ENCODE measurements at regions not wholly inside any gene's neighbourhood (a gene's known extent, or its start where the extent isn't known, plus 50 kb on each side); places are given as distances from the start of the nearest gene placed in this dataset.
"Not testable (repeated sequence)": the region's sequence is repeated elsewhere in the genome, so short reads cannot be mapped to it uniquely, and the experiment has no call there.

- WGBS, 2 donors: 81 to 90% methylated on average over 6 of the region's 6 CpGs
- H3K9me3 ChIP-seq; H3K27me3 ChIP-seq; H3K27ac ChIP-seq; H3K36me3 ChIP-seq; H3K4me3 ChIP-seq (replicated peaks in 1 of 3); DNase-seq; H3K4me1 ChIP-seq; intact Hi-C loops (cut with DNase I): not testable (repeated sequence)
These were observed 50.6 kb upstream of the ZNG1B start for GRCh38 chr2:113386780-113387433.

- WGBS, 2 donors: 79 to 86% methylated on average over 2 of the region's 2 CpGs
These were observed 57.9 kb upstream of the ZNG1B start for GRCh38 chr2:113379621-113380020.

GRCh38 chr2:113376913-113377445 is 60.5 kb upstream of the ZNG1B start:
- H3K9me3 ChIP-seq: no peaks in the 10 kb centered on the region
- TF ChIP-seq CTCF (IDR thresholded peaks at IDR 0.05): no peak
- TF ChIP-seq POLR2A (IDR thresholded peaks at IDR 0.05): no peak
- no peak overlapping the region for H3K27ac ChIP-seq
- H3K4me1 ChIP-seq: peaks cover 8 to 10% of the 10 kb centered on the region in 2 donors
- intact Hi-C loops (cut with DNase I): loop anchor here (10.0 kb wide), 2 partner anchors 172 to 242 kb away; no protein-coding TSS in a partner anchor
- no peaks in the 10 kb centered on the region for H3K27me3 ChIP-seq
- H3K4me3 ChIP-seq (replicated peaks in 1 of 3): no peak overlapping the region
- DNase-seq: no peak
- 87 to 93% methylated on average over 3 of the region's 3 CpGs for WGBS, 2 donors
- no peaks in the 10 kb centered on the region for H3K36me3 ChIP-seq

More at GRCh38 chr2:113379621-113380020, 57.9 kb upstream of the ZNG1B start:
- H3K36me3 ChIP-seq; H3K9me3 ChIP-seq; H3K27ac ChIP-seq; H3K4me3 ChIP-seq (replicated peaks in 1 of 3); H3K27me3 ChIP-seq; H3K4me1 ChIP-seq; DNase-seq: not testable (repeated sequence)
- intact Hi-C loops (cut with DNase I): loop anchor here (10.0 kb wide), 2 partner anchors 175 to 245 kb away; no protein-coding TSS in a partner anchor

GRCh38 chr2:113376253-113376912 is 61.1 kb upstream of the ZNG1B start:
- Histone ChIP-seq H3K36me3 (no peaks in the 10 kb centered on the region), H3K27me3 (no peaks in the 10 kb centered on the region), H3K4me3 (replicated peaks in 1 of 3) (no peak overlapping the region), H3K9me3 (no peaks in the 10 kb centered on the region), H3K4me1 (peaks cover 8 to 10% of the 10 kb centered on the region in 2 donors), H3K27ac (no peak overlapping the region)
- intact Hi-C loops (cut with DNase I): loop anchor here (10.0 kb wide), 2 partner anchors 172 to 242 kb away; no protein-coding TSS in a partner anchor
- no peak for DNase-seq
- 88 to 90% methylated on average over 2 of the region's 2 CpGs for WGBS, 2 donors
- TF ChIP-seq CTCF (IDR thresholded peaks at IDR 0.05) (no peak), POLR2A (IDR thresholded peaks at IDR 0.05) (no peak)

- not testable (repeated sequence) for H3K4me3 ChIP-seq (replicated peaks in 1 of 3); H3K27me3 ChIP-seq; DNase-seq; H3K27ac ChIP-seq; H3K9me3 ChIP-seq; H3K36me3 ChIP-seq
- WGBS, 2 donors: 50 to 52% methylated on average over 4 of the region's 4 CpGs
- H3K4me1 ChIP-seq: peaks cover 8 to 15% of the 10 kb centered on the region in 2 donors
- intact Hi-C loops (cut with DNase I): loop anchor here (5.0 to 10.0 kb wide), 3 partner anchors 128 to 240 kb away; no protein-coding TSS in a partner anchor
These were observed 62.6 kb upstream of the ZNG1B start for GRCh38 chr2:113374857-113375256.

GRCh38 chr2:113372258-113372834 is 65.1 kb upstream of the ZNG1B start:
- not testable (repeated sequence) for H3K27me3 ChIP-seq; H3K9me3 ChIP-seq; DNase-seq; H3K36me3 ChIP-seq; H3K27ac ChIP-seq; H3K4me3 ChIP-seq (replicated peaks in 1 of 3)
- intact Hi-C loops (cut with DNase I): loop anchor here (5.0 to 10.0 kb wide), 3 partner anchors 125 to 238 kb away; no protein-coding TSS in a partner anchor
- H3K4me1 ChIP-seq: peaks cover 14 to 19% of the 10 kb centered on the region in 2 donors
- 75 to 83% methylated on average over 13 to 14 of the region's 14 CpGs for WGBS, 2 donors
